Liver (tissue), 3 donors: ENCODE measurements at regions not wholly inside any gene's neighbourhood (a gene's known extent, or its start where the extent isn't known, plus 50 kb on each side); places are given as distances from the start of the nearest gene placed in this dataset.

Source experiments
- GABPA ChIP-seq, 2 donors: IDR thresholded peaks in 1 of 2; conservative IDR thresholded peaks in 1 of 2; 2 replicates each; pipeline ENCODE4 v1.6.1; 2016; ENCODE audit warnings: antibody characterized with exemption in 2 of 2, mild to moderate bottlenecking in 1 of 2, moderate library complexity in 1 of 2
- TAF1 ChIP-seq: conservative IDR thresholded peaks from 2 replicates; pipeline ENCODE4 v1.6.1; 2016; ENCODE audit warnings: antibody characterized with exemption, mild to moderate bottlenecking
- TF ChIP-seq, protein P1 (sequence below): fragments of 150-350 bp; IDR thresholded peaks from 2 replicates; pipeline ENCODE4 v1.5.1; 2017; ENCODE audit warnings: improper control_type of control experiment, low read depth, low read length; ENCODE audit not compliant: missing input control
- donor health status: healthy.
- donor health status: healthy.

DNA sequence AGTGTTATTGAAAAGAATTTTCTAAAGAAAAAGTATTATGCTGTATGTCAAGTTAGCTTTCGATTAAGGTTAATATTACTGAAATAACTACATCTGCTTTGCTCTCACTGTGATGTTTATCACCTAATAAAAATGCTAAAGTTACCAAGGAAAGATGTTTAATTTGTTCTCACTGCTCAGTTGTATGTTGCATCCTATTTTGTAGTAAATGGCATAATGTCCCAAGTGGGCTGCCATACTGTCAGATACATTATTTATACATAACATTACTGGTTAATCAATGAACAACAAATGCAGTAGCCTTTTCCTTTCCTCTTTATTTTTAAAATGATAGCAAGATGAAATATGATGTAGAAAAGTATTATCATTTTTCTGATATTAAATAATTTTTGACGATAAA lies 226.3 kb upstream of the DACH1 start:
- TF ChIP-seq, protein P1, sequence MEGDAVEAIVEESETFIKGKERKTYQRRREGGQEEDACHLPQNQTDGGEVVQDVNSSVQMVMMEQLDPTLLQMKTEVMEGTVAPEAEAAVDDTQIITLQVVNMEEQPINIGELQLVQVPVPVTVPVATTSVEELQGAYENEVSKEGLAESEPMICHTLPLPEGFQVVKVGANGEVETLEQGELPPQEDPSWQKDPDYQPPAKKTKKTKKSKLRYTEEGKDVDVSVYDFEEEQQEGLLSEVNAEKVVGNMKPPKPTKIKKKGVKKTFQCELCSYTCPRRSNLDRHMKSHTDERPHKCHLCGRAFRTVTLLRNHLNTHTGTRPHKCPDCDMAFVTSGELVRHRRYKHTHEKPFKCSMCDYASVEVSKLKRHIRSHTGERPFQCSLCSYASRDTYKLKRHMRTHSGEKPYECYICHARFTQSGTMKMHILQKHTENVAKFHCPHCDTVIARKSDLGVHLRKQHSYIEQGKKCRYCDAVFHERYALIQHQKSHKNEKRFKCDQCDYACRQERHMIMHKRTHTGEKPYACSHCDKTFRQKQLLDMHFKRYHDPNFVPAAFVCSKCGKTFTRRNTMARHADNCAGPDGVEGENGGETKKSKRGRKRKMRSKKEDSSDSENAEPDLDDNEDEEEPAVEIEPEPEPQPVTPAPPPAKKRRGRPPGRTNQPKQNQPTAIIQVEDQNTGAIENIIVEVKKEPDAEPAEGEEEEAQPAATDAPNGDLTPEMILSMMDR = no peak
- no peak for TF ChIP-seq GABPA (IDR thresholded peaks at IDR 0.05 in 1 of 2, conservative IDR thresholded peaks at IDR 0.05 in 1 of 2)
- TF ChIP-seq TAF1 = no peak
